ENCODE measurements at regions not wholly inside any gene's neighbourhood (a gene's known extent, or its start where the extent isn't known, plus 50 kb on each side); places are given as distances from the start of the nearest gene placed in this dataset.

GRCh38 chr3:28912120-28912885, 368.6 kb upstream of the RBMS3 start:
- Histone ChIP-seq H4K20me1 (ENCODE audit: control insufficient read depth, extremely low read depth, insufficient read depth, low read length) (no peaks in the 10 kb centered on the region), H3K4me3 (ENCODE audit: control insufficient read depth in 2 of 3, extremely low read depth in 1 of 3, insufficient read depth in 2 of 3, low read depth in 1 of 3, low read length in 3 of 3) (no peak overlapping the region), H2AFZ (ENCODE audit: control insufficient read depth, low read length) (no peak overlapping the region), H3K27me3 (ENCODE audit: control insufficient read depth, extremely low read depth, insufficient read depth, low read length) (no peaks in the 10 kb centered on the region), H3K9me3 (ENCODE audit: control insufficient read depth, low read depth, low read length) (no peaks in the 10 kb centered on the region), H3K27ac (ENCODE audit: control insufficient read depth, insufficient read depth, low read length) (no peak overlapping the region), H3K9ac (ENCODE audit: control insufficient read depth, extremely low read depth, insufficient read depth, low read length) (no peak overlapping the region), H3K4me2 (ENCODE audit: control insufficient read depth, extremely low read depth, insufficient read depth, low read depth, low read length) (no peak overlapping the region), H3K4me1 (ENCODE audit: control insufficient read depth, extremely low read depth, insufficient read depth, low read length) (no peaks in the 10 kb centered on the region), H3K79me2 (ENCODE audit: control insufficient read depth, insufficient read depth, low read length) (no peaks in the 10 kb centered on the region), H3K36me3 (ENCODE audit: control insufficient read depth in 2 of 2, extremely low read depth in 1 of 2, insufficient read depth in 2 of 2, low read length in 2 of 2) (no peaks in the 10 kb centered on the region), H3K9me1 (ENCODE audit: control insufficient read depth, extremely low read depth, insufficient read depth, low read length) (no peaks in the 10 kb centered on the region)
- TF ChIP-seq CTCF (optimal IDR thresholded peaks at IDR 0.05 in 1 of 3, IDR thresholded peaks at IDR 0.05 in 1 of 3, conservative IDR thresholded peaks at IDR 0.05 in 1 of 3; ENCODE audit: extremely low read depth in 1 of 3, insufficient read depth in 2 of 3, low read length in 3 of 3) (no peak), EZH2 (IDR thresholded peaks at IDR 0.05; ENCODE audit: low read length) (no peak)
- DNase-seq (ENCODE audit: low read depth, low spot score), result no peak
- dilution Hi-C loops (cut with MboI; ENCODE audit: extremely low pct_ligation_motif_present, low sequenced_read_pairs), result no loop called here
- no peak for FAIRE-seq

GRCh38 chr3:28915741-28916500, 364.9 kb upstream of the RBMS3 start:
- FAIRE-seq, result peak; percentile 79
- H3K27me3 ChIP-seq (ENCODE audit: control insufficient read depth, extremely low read depth, insufficient read depth, low read length), result no peaks in the 10 kb centered on the region
- no peaks in the 10 kb centered on the region for H3K4me1 ChIP-seq (ENCODE audit: control insufficient read depth, extremely low read depth, insufficient read depth, low read length)
- no peak overlapping the region for H2AFZ ChIP-seq (ENCODE audit: control insufficient read depth, low read length)
- no peak overlapping the region for H3K4me2 ChIP-seq (ENCODE audit: control insufficient read depth, extremely low read depth, insufficient read depth, low read depth, low read length)
- H3K36me3 ChIP-seq (ENCODE audit: control insufficient read depth in 2 of 2, extremely low read depth in 1 of 2, insufficient read depth in 2 of 2, low read length in 2 of 2), result no peaks in the 10 kb centered on the region
- no peak overlapping the region for H3K9ac ChIP-seq (ENCODE audit: control insufficient read depth, extremely low read depth, insufficient read depth, low read length)
- no peaks in the 10 kb centered on the region for H3K79me2 ChIP-seq (ENCODE audit: control insufficient read depth, insufficient read depth, low read length)
- no peaks in the 10 kb centered on the region for H4K20me1 ChIP-seq (ENCODE audit: control insufficient read depth, extremely low read depth, insufficient read depth, low read length)
- dilution Hi-C loops (cut with MboI; ENCODE audit: extremely low pct_ligation_motif_present, low sequenced_read_pairs), result no loop called here
- H3K27ac ChIP-seq (ENCODE audit: control insufficient read depth, insufficient read depth, low read length), result no peak overlapping the region
- no peaks in the 10 kb centered on the region for H3K9me3 ChIP-seq (ENCODE audit: control insufficient read depth, low read depth, low read length)
- no peak for DNase-seq (ENCODE audit: low read depth, low spot score)
- peak; percentile 31 to 75 (median 57) for TF ChIP-seq CTCF (optimal IDR thresholded peaks at IDR 0.05 in 1 of 3, IDR thresholded peaks at IDR 0.05 in 1 of 3, conservative IDR thresholded peaks at IDR 0.05 in 1 of 3; ENCODE audit: extremely low read depth in 1 of 3, insufficient read depth in 2 of 3, low read length in 3 of 3)
- no peak for TF ChIP-seq EZH2 (IDR thresholded peaks at IDR 0.05; ENCODE audit: low read length)
- no peaks in the 10 kb centered on the region for H3K9me1 ChIP-seq (ENCODE audit: control insufficient read depth, extremely low read depth, insufficient read depth, low read length)
- no peak overlapping the region for H3K4me3 ChIP-seq (ENCODE audit: control insufficient read depth in 2 of 3, extremely low read depth in 1 of 3, insufficient read depth in 2 of 3, low read depth in 1 of 3, low read length in 3 of 3)

All from keratinocyte (primary cell).